Stimulated activated CD4-positive, alpha-beta T cell treated with anti-CD3 and anti-CD28 coated beads, Interleukin-12 subunit alpha, Interleukin-12 subunit beta, amount 100 ng/mL, for 24 hours (primary cell): ENCODE measurements at regions not wholly inside any gene's neighbourhood (a gene's known extent, or its start where the extent isn't known, plus 50 kb on each side); places are given as distances from the start of the nearest gene placed in this dataset.
"Not testable (repeated sequence)": the region's sequence is repeated elsewhere in the genome, so short reads cannot be mapped to it uniquely, and the experiment has no call there.

ENCODE experiments used
- DNase-seq, 2 experiments: peaks; one replicate each; pipeline ENCODE4 v3.0.0-alpha.2; 2020; ENCODE audit warnings: low read depth in 2 of 2

- DNase-seq, result no peak
Observed at GRCh38 chr2:122713800-122714199, 958.3 kb downstream of the TSN start.

- DNase-seq, result not testable (repeated sequence)
Observed at GRCh38 chr2:122720822-122721221, 965.4 kb downstream of the TSN start.

GRCh38 chr2:122734766-122735424, 979.4 kb downstream of the TSN start:
- DNase-seq, result no peak

- no peak for DNase-seq
Observed at GRCh38 chr2:122736279-122736678, 980.8 kb downstream of the TSN start.

- DNase-seq, result no peak
Observed at GRCh38 chr2:122737429-122738077, 982.1 kb downstream of the TSN start.

GRCh38 chr2:122739732-122740593, 984.5 kb downstream of the TSN start:
- no peak for DNase-seq

- DNase-seq, result no peak
Observed at GRCh38 chr2:122740594-122740948, 985.1 kb downstream of the TSN start.

GRCh38 chr2:122741403-122741802, 986.0 kb downstream of the TSN start:
- DNase-seq, result no peak

GRCh38 chr2:122743021-122743675, 987.7 kb downstream of the TSN start:
- no peak for DNase-seq

GRCh38 chr2:122745603-122746002, 990.2 kb downstream of the TSN start:
- DNase-seq, result no peak

GRCh38 chr2:122747670-122748069, 992.2 kb downstream of the TSN start:
- no peak for DNase-seq

- DNase-seq, result no peak
Observed at GRCh38 chr2:122748552-122749011, 993.1 kb downstream of the TSN start.

- DNase-seq, result no peak
Observed at GRCh38 chr2:122749405-122749804, 994.0 kb downstream of the TSN start.

- DNase-seq, result no peak
Observed at GRCh38 chr2:122750095-122750494, 994.6 kb downstream of the TSN start.

- DNase-seq, result no peak
Observed at GRCh38 chr2:122750808-122751207, 995.4 kb downstream of the TSN start.

GRCh38 chr2:122753336-122753735, 997.9 kb downstream of the TSN start:
- DNase-seq, result no peak

- DNase-seq, result no peak
Observed at GRCh38 chr2:122754561-122754960, 999.1 kb downstream of the TSN start.

GRCh38 chr2:122755281-122755780, 999.9 kb downstream of the TSN start:
- no peak for DNase-seq

- DNase-seq, result no peak
Observed at GRCh38 chr2:122758967-122759366, 1003.5 kb downstream of the TSN start.

GRCh38 chr2:122764014-122764413, 1008.6 kb downstream of the TSN start:
- no peak for DNase-seq

GRCh38 chr2:122780251-122780650, 1024.8 kb downstream of the TSN start:
- DNase-seq, result no peak

- no peak for DNase-seq
Observed at GRCh38 chr2:122794100-122794499, 1038.6 kb downstream of the TSN start.
